Left hindlimb (tissue), 1 donor: ENCODE measurements at regions not wholly inside any gene's neighbourhood (a gene's known extent, or its start where the extent isn't known, plus 50 kb on each side); places are given as distances from the start of the nearest gene placed in this dataset.

Source experiments
- DNase-seq: peaks from one replicate; pipeline ENCODE4 v3.0.0-alpha.2; 2018

- DNase-seq: no peak
Measured at GRCh38 chrX:8868906-8869305, 67.7 kb upstream of the FAM9A start.

- no peak for DNase-seq
Measured at GRCh38 chrX:8868070-8868773, 67.0 kb upstream of the FAM9A start.

- DNase-seq: no peak
Measured at GRCh38 chrX:8867406-8867805, 66.2 kb upstream of the FAM9A start.

GRCh38 chrX:8864161-8864560, 63.0 kb upstream of the FAM9A start:
- no peak for DNase-seq

- no peak for DNase-seq
Measured at GRCh38 chrX:8861908-8862307, 60.7 kb upstream of the FAM9A start.

GRCh38 chrX:8851231-8851886, 50.2 kb upstream of the FAM9A start:
- DNase-seq: no peak
